HuH-7.5 (cell line): ENCODE measurements at regions not wholly inside any gene's neighbourhood (a gene's known extent, or its start where the extent isn't known, plus 50 kb on each side); places are given as distances from the start of the nearest gene placed in this dataset.
"Not testable (repeated sequence)": the region's sequence is repeated elsewhere in the genome, so short reads cannot be mapped to it uniquely, and the experiment has no call there.

Experiments
- DNase-seq: peaks from one replicate; pipeline ENCODE4 v3.0.0; 2011; ENCODE audit warnings: low spot score

- no peak for DNase-seq
These were observed 107.0 kb upstream of the BMP2 start for GRCh38 chr20:6660441-6660840.

DNA sequence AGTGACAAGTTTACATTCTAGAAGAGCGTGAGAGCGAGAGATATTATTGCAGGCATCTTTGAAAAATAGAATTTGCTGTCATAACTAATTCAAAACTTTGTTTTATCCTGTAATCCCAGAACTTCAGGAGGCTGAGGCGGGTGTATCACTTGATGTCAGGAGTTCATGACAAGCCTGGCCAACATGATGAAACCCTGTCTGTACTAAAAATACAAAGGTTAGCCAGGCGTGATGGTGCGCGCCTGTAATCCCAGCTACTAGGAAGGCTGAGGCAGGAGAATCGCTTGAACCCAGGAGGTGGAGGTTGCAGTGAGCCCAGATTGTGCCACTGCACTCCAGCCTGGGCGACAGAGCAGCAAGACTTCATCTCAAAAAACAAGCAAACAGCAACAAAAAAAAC is 108.6 kb upstream of the BMP2 start:
- not testable (repeated sequence) for DNase-seq

DNA sequence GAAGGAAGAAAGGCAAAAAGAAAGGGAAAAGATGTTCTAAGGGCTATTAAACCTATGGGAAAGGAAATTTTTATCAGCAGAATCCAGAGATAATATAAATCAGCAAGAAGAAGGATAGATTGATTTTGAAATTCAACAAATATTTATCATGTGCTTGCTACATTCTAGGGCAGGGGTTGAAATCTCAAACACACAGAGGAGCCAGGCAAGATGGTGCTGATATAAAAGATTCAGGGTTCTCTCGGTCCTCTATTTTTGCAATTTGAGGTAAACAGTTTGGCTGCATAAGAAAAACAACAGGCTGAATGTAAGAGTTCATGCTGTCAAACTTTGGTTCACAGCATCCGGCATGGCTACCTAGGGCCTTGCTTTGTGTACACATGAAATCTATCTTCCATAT is 109.6 kb upstream of the BMP2 start:
- no peak for DNase-seq

GRCh38 chr20:6657111-6657510 is 110.4 kb upstream of the BMP2 start:
- no peak for DNase-seq

DNA sequence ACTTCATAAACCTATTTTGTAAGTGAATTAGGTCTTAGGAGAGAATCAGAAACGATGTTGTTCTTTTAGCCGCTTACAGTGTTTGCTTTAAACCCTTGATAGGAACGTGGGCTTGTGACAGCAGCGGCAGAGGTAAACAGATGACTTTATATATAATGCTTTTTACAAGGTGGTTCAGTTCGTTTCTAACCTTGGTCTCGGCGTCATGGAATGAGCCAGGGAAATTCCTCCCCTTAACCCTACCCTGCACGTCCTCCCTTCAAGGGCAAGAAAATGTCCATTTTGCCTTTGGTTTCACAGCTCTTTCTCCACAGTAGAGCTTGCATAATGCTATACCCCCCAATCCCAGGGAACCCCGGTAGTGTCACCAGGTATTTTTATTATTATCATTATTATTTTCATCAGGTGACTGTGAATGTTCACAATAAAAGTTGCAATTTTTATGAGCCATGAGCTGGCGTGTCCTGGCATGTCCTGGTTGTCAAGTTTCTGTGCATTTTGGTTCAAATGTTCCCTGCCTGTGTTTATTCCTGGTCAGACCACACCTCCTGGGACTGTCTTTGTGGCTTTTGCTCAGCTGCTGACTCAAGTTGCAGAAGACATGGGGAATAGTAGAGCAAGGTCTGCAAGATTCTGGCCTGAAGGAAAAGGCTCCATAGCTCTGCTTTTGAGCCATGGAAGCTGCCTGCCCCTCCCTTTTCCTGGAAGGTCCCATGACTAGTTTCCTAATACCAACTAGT is 112.8 kb upstream of the BMP2 start:
- DNase-seq, result no peak

DNA sequence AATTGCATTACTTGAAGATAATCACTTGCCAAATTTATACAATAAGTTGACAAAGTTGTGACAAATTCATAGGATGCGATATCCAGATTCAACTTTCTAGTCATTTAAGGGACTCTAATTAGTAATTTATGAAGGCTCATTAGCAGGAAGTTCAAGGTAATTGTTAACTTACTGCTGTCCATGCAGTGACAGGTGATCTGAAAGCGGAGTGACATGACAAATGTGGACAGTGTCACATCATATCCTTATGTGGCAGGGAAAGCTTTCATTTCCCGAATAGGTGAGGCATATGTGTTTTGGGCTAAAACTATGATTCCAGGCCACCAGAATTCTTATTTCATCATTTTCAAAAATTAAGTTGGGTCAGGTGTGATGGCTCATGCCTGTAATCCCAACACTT is 115.9 kb upstream of the BMP2 start:
- DNase-seq, result no peak

GRCh38 chr20:6651016-6651415 is 116.5 kb upstream of the BMP2 start:
- DNase-seq, result no peak

GRCh38 chr20:6646021-6646636 is 121.4 kb upstream of the BMP2 start:
- DNase-seq, result no peak

GRCh38 chr20:6644813-6645628 is 122.5 kb upstream of the BMP2 start:
- DNase-seq, result no peak

- no peak for DNase-seq
These were observed 126.5 kb upstream of the BMP2 start for GRCh38 chr20:6641012-6641411.

DNA sequence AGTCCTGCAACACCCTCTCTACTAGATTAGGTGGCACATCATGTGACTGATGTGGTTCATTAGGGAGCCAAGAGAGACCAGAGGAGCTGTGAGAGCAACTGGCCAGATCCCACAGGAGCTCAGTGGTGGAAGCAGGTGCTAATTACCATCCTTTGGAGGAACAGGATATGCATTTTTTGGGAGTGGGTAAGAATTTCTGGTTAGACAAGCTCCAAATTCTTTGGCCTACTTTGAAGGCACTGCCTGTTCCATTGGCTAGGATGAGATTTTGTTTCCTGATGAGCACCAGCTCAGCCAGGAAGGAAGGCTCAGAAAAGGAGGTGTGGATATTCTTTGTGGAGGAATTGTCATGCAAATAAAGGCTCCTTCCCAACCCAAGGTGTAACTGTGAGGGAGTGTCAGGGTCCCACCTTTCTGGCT is 130.3 kb upstream of the BMP2 start:
- DNase-seq, result no peak

DNA sequence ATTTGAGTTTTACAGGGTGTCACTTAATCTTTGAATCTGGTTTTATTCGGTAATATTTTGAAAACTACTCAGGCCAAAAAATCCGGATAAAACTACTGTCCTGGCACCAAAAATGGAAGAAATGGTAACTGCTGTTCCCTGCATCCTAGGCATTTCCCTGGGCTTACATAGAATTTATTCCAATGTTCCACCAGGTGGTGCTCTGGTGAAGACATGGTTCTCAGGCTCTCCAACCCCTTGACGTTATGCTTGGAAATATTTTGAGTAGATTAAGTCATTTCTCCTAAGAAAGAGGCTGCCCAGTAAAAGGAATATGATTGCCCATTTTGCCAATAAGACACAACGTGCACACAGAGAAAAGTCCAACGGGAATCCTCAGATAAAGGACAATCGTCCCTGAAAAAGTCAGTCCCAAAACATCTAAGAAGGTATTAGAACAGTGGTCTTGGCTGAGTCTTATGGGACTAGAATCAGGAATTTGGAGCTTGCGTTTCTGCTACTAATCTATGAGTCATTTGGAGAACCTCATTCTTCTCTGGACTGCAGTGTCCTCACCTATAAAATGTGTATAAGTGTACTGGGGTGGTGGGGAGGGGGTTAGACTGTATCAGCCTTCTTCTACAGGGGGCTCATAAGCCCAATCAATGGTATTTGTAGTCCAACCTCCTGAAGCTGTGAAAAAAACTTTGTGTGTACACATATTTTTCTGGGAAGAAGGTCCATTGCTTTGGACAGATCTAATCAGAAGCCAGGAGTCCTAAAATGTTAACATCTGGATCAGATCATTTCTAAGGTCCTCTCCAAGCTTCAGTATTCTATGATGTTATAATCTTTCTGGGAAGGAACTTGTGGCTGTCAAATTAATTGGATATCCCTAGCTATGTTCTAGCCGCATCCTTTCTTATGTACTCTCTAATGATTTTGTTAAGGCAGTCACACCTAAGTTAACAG is 131.0 kb upstream of the BMP2 start:
- no peak for DNase-seq

- DNase-seq, result no peak
These were observed 132.3 kb upstream of the BMP2 start for GRCh38 chr20:6635034-6635736.

GRCh38 chr20:6632187-6632586 is 135.3 kb upstream of the BMP2 start:
- DNase-seq, result no peak

- DNase-seq, result no peak
These were observed 137.0 kb upstream of the BMP2 start for GRCh38 chr20:6630514-6630913.

DNA sequence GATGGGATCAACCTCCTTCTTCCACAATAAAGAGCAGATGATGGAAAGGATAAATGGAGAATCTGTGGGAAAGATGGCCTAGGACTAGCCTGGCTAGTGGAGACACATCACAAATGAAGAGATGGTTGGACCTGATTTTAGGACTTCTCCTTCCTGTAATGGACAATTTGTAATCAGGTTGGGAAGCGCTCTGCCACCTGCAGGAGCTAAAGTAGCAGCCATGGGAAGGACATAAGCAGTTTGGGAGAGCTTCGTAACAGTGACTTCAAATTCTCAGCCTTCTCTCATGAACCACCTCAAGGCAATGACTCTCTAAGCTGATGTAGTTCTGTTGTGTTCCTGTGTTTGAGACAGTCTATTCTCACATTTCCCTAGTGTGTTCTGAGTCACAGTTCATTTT is 137.9 kb upstream of the BMP2 start:
- DNase-seq, result no peak

DNA sequence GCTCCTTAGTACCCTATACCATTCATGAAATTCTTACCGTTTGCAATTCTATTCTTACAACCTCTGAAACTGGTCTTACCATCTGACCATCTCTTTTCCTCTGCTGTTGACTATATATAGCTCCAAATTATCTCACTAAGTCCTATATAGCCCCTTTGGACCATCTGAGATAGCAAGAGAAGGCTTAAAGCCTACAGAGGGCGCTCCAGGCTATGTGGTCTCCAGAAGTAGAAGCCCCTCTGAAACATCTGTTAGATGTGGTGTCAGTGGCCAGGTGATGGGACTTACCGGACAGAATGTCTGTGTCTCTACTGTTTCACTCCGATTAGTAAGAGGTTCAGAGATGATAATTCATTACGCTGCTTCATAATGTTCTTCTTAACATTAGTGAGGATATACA is 140.7 kb upstream of the BMP2 start:
- no peak for DNase-seq

DNA sequence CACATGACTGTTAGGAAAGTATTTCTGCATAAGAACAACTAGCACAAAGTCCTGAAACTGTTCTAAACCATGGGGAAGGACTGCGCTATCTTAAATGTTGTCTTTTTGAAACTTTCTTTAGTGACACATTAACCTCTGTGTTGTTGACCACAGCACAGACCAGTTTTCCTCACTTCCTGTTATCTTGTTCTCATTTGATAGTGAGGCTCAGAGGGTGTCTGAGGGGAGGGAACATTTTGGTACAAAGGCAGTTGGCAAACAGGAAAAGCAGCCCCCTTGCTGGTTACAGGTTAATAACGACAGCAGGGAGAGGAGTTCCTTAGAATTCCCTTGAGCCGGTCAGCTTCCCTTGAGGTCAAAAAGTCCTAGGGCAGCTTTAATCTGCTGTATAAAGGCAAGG is 143.5 kb upstream of the BMP2 start:
- peak; percentile 29 for DNase-seq

- no peak for DNase-seq
These were observed 145.4 kb upstream of the BMP2 start for GRCh38 chr20:6622041-6622440.

GRCh38 chr20:6618051-6618450 is 149.4 kb upstream of the BMP2 start:
- no peak for DNase-seq

DNA sequence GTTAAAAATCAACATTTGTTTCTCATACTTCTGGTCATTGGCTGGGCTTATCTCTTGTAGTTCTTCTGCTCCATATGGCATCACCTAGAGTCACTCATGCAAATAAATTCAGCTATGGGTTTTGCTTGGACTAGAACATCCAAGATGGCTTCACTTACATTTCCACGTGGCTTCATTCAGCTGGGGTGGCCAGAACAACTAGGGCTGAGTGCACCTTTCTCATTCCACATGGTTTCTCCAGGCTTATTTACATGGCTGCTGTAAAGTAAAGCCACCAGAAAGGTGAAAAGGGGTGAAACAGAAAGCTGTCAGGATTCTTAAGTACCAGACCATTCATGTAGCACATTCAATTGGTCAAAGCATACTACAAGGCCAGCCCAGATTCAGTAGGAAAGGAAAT is 151.1 kb upstream of the BMP2 start:
- DNase-seq, result no peak
